NT2/D1 (cell line): ENCODE measurements at regions not wholly inside any gene's neighbourhood (a gene's known extent, or its start where the extent isn't known, plus 50 kb on each side); places are given as distances from the start of the nearest gene placed in this dataset.

Experiments
- SUZ12 ChIP-seq: IDR thresholded peaks from 2 replicates; pipeline ENCODE4 v1.6.1; 2011; ENCODE audit not compliant: insufficient read length, insufficient read depth; ENCODE audit errors: extremely low read depth
- YY1 ChIP-seq: IDR thresholded peaks from 2 replicates; pipeline ENCODE4 v1.6.1; 2011; ENCODE audit not compliant: insufficient read length, insufficient read depth
- ZNF274 ChIP-seq: IDR thresholded peaks from 2 replicates; pipeline ENCODE4 v1.6.1; 2011; ENCODE audit warnings: mild to moderate bottlenecking, low read depth, low read length

GRCh38 chr3:8273479-8273878 lies 228.1 kb upstream of the LMCD1 start:
- no peak for TF ChIP-seq SUZ12
- no peak for TF ChIP-seq YY1
- no peak for TF ChIP-seq ZNF274
